GM18502 (cell line): ENCODE measurements at regions not wholly inside any gene's neighbourhood (a gene's known extent, or its start where the extent isn't known, plus 50 kb on each side); places are given as distances from the start of the nearest gene placed in this dataset.
A peak's percentile ranks its signal among the peaks of the same experiment; 100 is the strongest.
"Not testable (repeated sequence)": the region's sequence is repeated elsewhere in the genome, so short reads cannot be mapped to it uniquely, and the experiment has no call there.

ENCODE experiments used
- ATAC-seq: cut with Tn5 transposase; IDR thresholded peaks from one replicate; pipeline ENCODE4 v1.9.1; 2021; ENCODE audit warnings: mild to moderate bottlenecking; ENCODE audit not compliant: unreplicated experiment, poor library complexity

DNA sequence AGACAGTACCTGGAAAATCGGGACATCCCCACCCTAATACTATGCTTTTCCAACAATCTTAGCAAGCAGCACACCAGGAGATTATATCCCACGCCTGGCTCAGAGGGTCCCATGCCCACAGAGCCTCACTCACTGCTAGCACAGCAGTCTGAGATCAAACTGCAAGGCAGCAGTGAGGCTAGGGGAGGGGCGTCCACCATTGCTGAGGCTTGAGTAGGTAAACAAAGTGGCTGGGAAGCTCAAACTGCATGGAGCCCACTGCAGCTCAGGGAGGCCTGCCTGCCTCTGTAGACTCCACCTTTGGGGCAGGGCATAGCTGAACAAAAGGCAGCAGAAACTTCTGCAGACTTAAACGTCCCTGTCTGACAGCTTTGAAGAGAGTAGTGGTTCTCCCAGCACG, 275.5 kb downstream of the IKZF2 start:
- ATAC-seq, result not testable (repeated sequence)

DNA sequence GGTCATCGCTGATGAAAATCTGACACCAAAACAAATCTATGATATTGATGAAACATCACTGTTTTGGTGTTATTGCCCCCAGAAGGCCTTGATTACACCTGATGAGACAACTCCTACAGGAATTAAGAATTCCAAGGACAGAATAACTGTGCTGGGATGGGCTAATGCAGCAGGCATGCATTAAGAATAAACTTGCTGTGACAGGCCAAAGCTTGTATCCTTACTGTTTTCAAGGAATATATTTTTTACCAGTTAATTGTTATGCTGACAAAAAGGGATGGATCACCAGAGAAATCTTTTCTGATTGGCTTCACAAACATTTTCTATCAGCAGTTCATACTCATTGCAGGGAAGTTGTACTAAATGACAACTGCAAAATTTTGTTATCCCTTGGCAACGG, 278.2 kb downstream of the IKZF2 start:
- no peak for ATAC-seq

- no peak for ATAC-seq
Measured at GRCh38 chr2:212871597-212871996, 279.8 kb downstream of the IKZF2 start.

GRCh38 chr2:212864186-212864585, 287.2 kb downstream of the IKZF2 start:
- no peak for ATAC-seq

- no peak for ATAC-seq
Measured at GRCh38 chr2:212863185-212863588, 288.2 kb downstream of the IKZF2 start.

- ATAC-seq, result no peak
Measured at GRCh38 chr2:212858496-212858895, 292.9 kb downstream of the IKZF2 start.

GRCh38 chr2:212854771-212855170, 296.6 kb downstream of the IKZF2 start:
- no peak for ATAC-seq

- ATAC-seq, result no peak
Measured at GRCh38 chr2:212854116-212854515, 297.3 kb downstream of the IKZF2 start.

DNA sequence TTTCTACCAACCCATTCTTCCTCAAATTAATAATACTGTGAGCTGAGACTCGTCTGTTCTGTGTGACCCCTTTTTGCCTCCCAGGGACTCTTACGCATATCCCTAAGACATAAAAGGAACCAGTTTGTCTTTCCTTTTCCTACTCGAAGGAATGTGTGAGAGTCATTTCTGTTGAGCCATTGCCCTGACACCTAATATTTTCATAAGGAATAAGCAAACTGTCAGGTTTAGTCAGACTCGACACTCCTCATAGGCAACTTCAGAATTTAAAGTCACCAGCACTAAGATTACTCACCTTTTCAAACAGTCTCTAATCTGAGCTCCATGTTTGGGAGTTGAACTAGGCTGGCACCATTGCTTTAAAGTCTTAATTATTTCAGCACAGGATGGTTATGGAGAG, 305.5 kb downstream of the IKZF2 start:
- ATAC-seq, result no peak

GRCh38 chr2:212843409-212844199, 305.0 kb upstream of the ERBB4 start:
- ATAC-seq, result no peak

- ATAC-seq, result no peak
Measured at GRCh38 chr2:212842544-212843185, 304.1 kb upstream of the ERBB4 start.

DNA sequence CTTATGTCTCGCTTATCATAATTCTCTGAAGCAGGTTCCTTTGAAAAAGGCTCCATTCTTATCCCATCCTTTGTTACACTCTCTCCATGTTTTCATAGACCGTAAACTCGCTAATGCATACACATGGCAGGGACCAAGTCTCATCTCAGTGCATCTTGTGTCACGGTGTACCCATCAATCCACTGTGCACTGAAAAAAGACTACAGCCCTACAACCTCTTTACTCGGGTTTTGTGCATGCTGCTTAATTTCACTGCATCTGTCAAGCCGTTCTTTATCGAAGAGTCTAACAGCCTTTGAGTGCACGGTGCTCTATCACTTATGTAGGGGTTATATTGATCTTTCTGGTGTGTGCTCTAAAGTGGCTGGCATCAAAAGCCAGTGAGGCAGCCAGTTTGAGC, 302.9 kb upstream of the ERBB4 start:
- no peak for ATAC-seq

DNA sequence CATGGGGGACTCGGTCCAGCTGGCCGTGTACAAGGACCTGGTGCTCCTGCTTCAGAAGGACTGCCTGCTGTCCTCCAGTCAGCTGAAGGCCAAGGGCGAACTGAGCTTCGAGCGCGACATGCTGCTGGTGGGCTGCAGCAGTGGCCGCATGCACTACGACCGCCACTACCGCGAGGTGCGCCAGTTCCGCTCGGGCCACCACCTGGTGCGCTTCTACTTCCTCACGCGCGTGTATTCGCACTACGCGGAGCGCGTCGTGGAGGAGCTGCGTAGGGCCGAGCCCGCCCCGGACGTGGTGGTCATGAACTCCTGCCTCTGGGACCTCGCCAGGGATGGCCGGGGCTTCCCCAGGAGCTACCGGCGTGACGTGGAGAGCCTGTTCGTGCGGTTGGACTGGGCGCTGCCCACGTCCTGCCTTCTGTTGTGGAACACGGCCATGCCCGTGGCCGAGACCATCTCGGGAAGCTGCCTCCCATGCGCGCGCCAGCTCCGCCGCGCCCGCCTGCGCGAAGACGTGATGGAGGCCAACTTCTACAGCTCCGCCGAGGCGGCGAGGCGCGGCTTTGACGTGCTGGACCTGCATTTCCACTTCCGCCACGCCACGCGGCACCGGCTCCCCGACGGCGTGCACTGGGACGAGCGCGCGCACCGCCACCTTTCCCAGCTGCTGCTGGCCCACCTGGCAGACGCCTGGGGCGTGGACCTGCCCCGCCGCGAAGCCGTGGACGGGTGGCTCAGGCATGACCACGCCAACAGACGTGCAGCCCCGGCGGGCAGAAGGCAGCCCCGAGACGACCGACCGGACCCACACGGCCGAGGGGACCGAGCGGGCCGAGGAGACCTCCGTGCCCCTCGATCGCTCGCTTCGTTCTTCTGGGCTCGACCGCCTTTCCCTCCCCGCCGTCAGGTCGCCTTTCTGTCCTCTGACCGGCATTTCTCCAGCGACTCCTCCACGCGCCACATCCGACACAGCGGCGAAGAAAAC, 293.9 kb upstream of the ERBB4 start:
- ATAC-seq, result no peak

DNA sequence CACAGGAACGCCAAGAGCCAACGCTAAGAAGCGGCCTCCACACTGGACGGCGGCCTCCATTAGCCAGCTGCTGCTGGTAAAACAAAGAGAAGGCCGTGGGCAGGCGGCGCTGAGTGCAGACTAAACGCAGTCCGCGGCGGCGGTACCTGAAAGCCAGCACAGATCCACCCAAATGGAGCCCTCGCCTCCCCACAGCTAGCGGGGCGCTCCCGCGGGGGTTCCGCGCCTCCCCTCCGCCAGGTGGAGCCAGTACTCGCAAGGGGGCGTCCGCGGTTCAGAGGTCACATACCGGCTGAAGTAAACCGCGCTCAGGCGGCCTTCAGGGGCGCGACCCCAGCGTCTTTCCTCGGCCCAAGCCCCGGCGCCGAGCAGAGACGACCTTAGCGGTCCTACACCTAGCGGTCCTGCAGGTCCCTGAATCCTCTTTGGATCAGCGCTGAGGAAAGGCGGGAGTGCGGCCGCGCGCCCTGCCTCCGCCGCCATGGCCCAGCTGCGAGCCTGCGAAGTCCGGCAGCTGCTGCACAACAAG, 293.1 kb upstream of the ERBB4 start:
- ATAC-seq, result no peak

GRCh38 chr2:212816267-212816666, 277.7 kb upstream of the ERBB4 start:
- ATAC-seq, result no peak

GRCh38 chr2:212815453-212815852, 276.9 kb upstream of the ERBB4 start:
- ATAC-seq, result peak; percentile 47

DNA sequence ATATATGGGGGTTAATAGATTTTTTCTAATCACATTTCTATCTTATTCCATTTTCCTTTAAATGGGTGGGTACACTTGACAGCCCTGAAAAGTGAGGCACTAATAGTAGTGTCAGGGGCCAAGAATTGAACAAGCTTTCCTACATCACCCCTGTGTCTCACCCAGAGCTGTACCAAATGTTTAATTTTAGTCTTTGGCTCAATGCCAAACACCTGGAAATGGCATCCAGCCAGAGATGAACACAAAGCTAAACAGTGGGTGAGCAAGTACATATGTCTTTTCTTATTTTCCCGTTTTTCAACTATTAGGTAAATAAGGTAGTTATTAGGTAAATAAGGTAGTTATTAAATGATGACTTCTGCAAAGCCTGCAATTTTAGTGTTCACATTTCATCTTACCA, 276.3 kb upstream of the ERBB4 start:
- ATAC-seq, result no peak

DNA sequence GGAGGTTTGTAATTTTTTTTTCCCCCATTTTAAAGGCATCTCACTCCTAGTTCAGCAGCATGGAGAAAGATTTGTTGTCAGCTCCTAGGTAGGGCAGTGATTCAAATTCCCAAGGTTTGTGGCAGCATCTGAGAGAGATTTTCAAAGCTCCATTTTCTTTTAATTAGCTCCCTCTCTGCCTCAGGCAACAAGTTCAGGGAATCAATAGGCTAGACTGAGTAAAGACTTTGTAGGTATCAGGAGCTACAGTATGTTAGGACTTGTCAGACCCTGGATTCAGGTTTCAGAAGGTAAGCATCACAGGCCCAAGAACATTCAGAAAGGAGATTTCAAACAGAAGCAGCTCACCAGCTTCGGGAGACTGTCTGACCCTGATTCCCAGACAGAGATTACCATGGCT, 273.3 kb upstream of the ERBB4 start:
- ATAC-seq, result no peak

GRCh38 chr2:212811036-212811805, 272.6 kb upstream of the ERBB4 start:
- no peak for ATAC-seq
